Suprapubic skin (tissue), 2 donors: ENCODE measurements at regions not wholly inside any gene's neighbourhood (a gene's known extent, or its start where the extent isn't known, plus 50 kb on each side); places are given as distances from the start of the nearest gene placed in this dataset.

Experiments used
- EP300 ChIP-seq: sonication (generic); formaldehyde crosslinking; IDR thresholded peaks from one replicate; pipeline ENCODE4 v1.6.1; 2017; ENCODE audit warnings: antibody characterized with exemption
- POLR2A ChIP-seq, 2 donors: fragments of 450-650 bp; IDR thresholded peaks; one replicate each; pipeline ENCODE4 v1.6.1; 2017; ENCODE audit warnings: antibody characterized with exemption in 2 of 2, mild to moderate bottlenecking in 2 of 2, moderate library complexity in 2 of 2

DNA sequence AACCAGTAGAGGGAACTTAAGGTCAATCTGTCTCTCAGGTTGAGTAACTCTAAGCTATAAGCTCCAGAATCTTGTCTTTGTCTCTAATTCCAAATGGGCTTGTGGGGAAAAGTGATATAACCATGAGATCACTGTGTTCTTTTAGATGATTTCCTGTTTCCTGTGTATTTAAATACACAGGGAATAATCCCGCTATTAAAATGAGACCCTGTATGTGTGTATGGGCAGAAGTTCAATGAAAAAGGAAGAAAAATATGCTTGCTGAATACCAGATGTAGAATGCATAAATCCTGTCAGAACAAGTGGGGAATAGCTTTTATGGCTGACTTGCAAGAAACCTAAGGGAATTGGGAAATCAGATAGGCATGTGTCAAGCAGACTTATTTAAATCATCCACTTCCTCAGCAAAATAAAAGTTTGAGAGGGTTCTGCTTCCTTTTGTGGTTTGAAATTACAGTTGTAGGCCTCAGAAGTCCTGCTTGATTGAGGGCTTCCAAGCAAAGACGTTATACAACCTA, 164.7 kb upstream of the PDE7B start:
- TF ChIP-seq POLR2A (IDR thresholded peaks at IDR 0.05) (no peak), EP300 (no peak)
